RWPE2 (cell line): ENCODE measurements at regions not wholly inside any gene's neighbourhood (a gene's known extent, or its start where the extent isn't known, plus 50 kb on each side); places are given as distances from the start of the nearest gene placed in this dataset.

ENCODE experiments used
- ATAC-seq: fragments of 200-7000 bp; cut with Tn5 transposase; 3 replicates; pipeline ENCODE4 v1.9.1; 2021; ENCODE audit warnings: low read depth
- DNase-seq: peaks from one replicate; pipeline ENCODE4 v3.0.0-alpha.2; 2020; ENCODE audit warnings: low spot score
- H3K27ac ChIP-seq: fragments of 450-650 bp; 2 replicates; pipeline ENCODE4 v1.5.1; 2017; ENCODE audit warnings: mild to moderate bottlenecking; ENCODE audit not compliant: poor library complexity, severe bottlenecking
- H3K27me3 ChIP-seq: fragments of 250-450 bp; sonication (Bioruptor Pico); 2 replicates; pipeline ENCODE4 v1.5.1; 2021; ENCODE audit warnings: mild to moderate bottlenecking, moderate library complexity; ENCODE audit not compliant: insufficient read depth, poor library complexity, severe bottlenecking
- H3K36me3 ChIP-seq: fragments of 250-450 bp; sonication (Bioruptor Pico); 2 replicates; pipeline ENCODE4 v1.5.1; 2020; ENCODE audit warnings: low read depth, mild to moderate bottlenecking, moderate library complexity
- H3K4me1 ChIP-seq: fragments of 250-450 bp; sonication (Bioruptor Pico); 2 replicates; pipeline ENCODE4 v1.5.1; 2021; ENCODE audit warnings: mild to moderate bottlenecking, moderate library complexity; ENCODE audit not compliant: insufficient read depth, poor library complexity, severe bottlenecking
- H3K4me3 ChIP-seq: fragments of 250-450 bp; sonication (Bioruptor Pico); 2 replicates; pipeline ENCODE4 v1.5.1; 2021; ENCODE audit warnings: mild to moderate bottlenecking, moderate library complexity; ENCODE audit not compliant: severe bottlenecking
- H3K9me3 ChIP-seq: fragments of 250-450 bp; sonication (Bioruptor Pico); 2 replicates; pipeline ENCODE4 v1.5.1; 2021; ENCODE audit warnings: mild to moderate bottlenecking, moderate library complexity; ENCODE audit not compliant: severe bottlenecking
- CTCF ChIP-seq: fragments of 450-650 bp; IDR thresholded peaks from one replicate; pipeline ENCODE4 v1.5.1; 2017; ENCODE audit warnings: mild to moderate bottlenecking, moderate library complexity; ENCODE audit not compliant: poor library complexity, severe bottlenecking

GRCh38 chr7:10677211-10677610 lies 296.5 kb upstream of the PHF14 start:
- no peak for DNase-seq
- no peak for TF ChIP-seq CTCF

GRCh38 chr7:10677668-10678232 lies 295.9 kb upstream of the PHF14 start:
- TF ChIP-seq CTCF, result no peak
- H3K27me3 ChIP-seq, result peaks cover under 1% of the 10 kb centered on the region
- DNase-seq (no peak), ATAC-seq (no peak)
- no peaks in the 10 kb centered on the region for H3K4me1 ChIP-seq
- H3K9me3 ChIP-seq, result no peaks in the 10 kb centered on the region
- H3K4me3 ChIP-seq, result no peak overlapping the region
- no peak overlapping the region for H3K27ac ChIP-seq
- H3K36me3 ChIP-seq, result no peaks in the 10 kb centered on the region

More at GRCh38 chr7:10677211-10677610, 296.5 kb upstream of the PHF14 start:
- Histone ChIP-seq H3K27me3 (no peaks in the 10 kb centered on the region), H3K4me3 (no peak overlapping the region), H3K27ac (no peak overlapping the region), H3K4me1 (no peaks in the 10 kb centered on the region), H3K36me3 (no peaks in the 10 kb centered on the region), H3K9me3 (no peaks in the 10 kb centered on the region)
- no peak for ATAC-seq

- Histone ChIP-seq H3K9me3 (no peaks in the 10 kb centered on the region), H3K27ac (no peak overlapping the region), H3K4me1 (no peaks in the 10 kb centered on the region), H3K4me3 (no peak overlapping the region), H3K36me3 (no peaks in the 10 kb centered on the region), H3K27me3 (peaks cover 4% of the 10 kb centered on the region)
- DNase-seq (no peak), ATAC-seq (no peak)
- no peak for TF ChIP-seq CTCF
Observed at GRCh38 chr7:10684606-10685005, 289.1 kb upstream of the PHF14 start.

- DNase-seq, result no peak
- H3K4me1 ChIP-seq, result no peaks in the 10 kb centered on the region
- H3K27me3 ChIP-seq, result peaks cover 4% of the 10 kb centered on the region
- H3K36me3 ChIP-seq, result no peaks in the 10 kb centered on the region
- ATAC-seq, result no peak
- no peak overlapping the region for H3K4me3 ChIP-seq
- H3K27ac ChIP-seq, result no peak overlapping the region
- no peaks in the 10 kb centered on the region for H3K9me3 ChIP-seq
- TF ChIP-seq CTCF, result no peak
Observed at GRCh38 chr7:10685040-10685439, 288.6 kb upstream of the PHF14 start.

GRCh38 chr7:10688544-10688943 lies 285.1 kb upstream of the PHF14 start:
- Histone ChIP-seq H3K4me3 (no peak overlapping the region), H3K36me3 (no peaks in the 10 kb centered on the region), H3K27ac (no peak overlapping the region), H3K4me1 (no peaks in the 10 kb centered on the region), H3K27me3 (no peaks in the 10 kb centered on the region), H3K9me3 (no peaks in the 10 kb centered on the region)
- no peak for TF ChIP-seq CTCF
- DNase-seq (no peak), ATAC-seq (no peak)
